ENCODE measurements at regions not wholly inside any gene's neighbourhood (a gene's known extent, or its start where the extent isn't known, plus 50 kb on each side); places are given as distances from the start of the nearest gene placed in this dataset.

DNA sequence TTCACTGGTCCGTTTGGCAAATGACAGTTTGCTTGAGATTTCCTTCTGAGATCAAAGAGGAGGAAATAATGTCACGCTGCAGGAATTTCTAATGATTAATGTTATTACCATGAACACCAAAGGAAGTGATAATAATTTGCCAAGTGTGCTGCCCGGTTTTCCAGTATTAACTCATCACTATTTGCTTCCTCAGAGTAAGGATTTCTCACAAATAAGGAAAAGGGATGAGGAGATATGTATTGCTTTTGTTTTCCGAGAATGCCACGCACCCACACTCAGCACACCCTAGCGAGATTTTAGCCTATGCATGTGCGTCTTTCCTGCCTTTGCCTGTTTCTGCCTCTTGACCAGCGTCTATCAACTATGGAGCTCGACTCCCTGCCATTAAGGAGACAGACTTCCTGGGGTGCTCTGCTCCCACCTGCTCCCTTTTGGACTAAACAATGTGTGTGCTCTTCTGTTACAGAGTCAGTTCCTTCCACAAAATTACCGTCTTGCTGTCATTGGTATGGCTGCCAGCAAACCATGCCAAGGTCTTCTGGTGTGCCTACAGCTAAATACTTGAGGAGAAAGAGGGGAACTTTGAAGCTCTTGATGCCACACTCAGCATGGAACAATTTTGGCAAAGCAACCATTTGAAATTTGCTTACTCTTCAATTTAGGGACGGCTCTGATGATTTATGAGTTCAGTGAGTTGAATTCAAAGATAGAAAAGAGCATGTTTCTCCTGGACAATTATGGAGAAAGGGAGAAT lies 393.1 kb upstream of the ZFP42 start:
- Histone ChIP-seq H3K9me3 (ENCODE audit: severe bottlenecking) (no peaks in the 10 kb centered on the region), H3K27ac (ENCODE audit: poor library complexity, severe bottlenecking) (peak overlapping the region; percentile 60), H3K27me3 (ENCODE audit: insufficient read depth, poor library complexity, severe bottlenecking) (no peaks in the 10 kb centered on the region), H3K4me1 (ENCODE audit: insufficient read depth, poor library complexity, severe bottlenecking) (peaks cover 28% of the 10 kb centered on the region), H3K4me3 (ENCODE audit: severe bottlenecking) (no peak overlapping the region), H3K36me3 (ENCODE audit: low read depth) (no peaks in the 10 kb centered on the region)
- TF ChIP-seq, protein P1, sequence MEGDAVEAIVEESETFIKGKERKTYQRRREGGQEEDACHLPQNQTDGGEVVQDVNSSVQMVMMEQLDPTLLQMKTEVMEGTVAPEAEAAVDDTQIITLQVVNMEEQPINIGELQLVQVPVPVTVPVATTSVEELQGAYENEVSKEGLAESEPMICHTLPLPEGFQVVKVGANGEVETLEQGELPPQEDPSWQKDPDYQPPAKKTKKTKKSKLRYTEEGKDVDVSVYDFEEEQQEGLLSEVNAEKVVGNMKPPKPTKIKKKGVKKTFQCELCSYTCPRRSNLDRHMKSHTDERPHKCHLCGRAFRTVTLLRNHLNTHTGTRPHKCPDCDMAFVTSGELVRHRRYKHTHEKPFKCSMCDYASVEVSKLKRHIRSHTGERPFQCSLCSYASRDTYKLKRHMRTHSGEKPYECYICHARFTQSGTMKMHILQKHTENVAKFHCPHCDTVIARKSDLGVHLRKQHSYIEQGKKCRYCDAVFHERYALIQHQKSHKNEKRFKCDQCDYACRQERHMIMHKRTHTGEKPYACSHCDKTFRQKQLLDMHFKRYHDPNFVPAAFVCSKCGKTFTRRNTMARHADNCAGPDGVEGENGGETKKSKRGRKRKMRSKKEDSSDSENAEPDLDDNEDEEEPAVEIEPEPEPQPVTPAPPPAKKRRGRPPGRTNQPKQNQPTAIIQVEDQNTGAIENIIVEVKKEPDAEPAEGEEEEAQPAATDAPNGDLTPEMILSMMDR (IDR thresholded peaks at IDR 0.05; ENCODE audit: poor library complexity, severe bottlenecking): no peak
- DNase-seq (ENCODE audit: low spot score): no peak
- peak; percentile 76 for ATAC-seq (ENCODE audit: low read depth)

DNA sequence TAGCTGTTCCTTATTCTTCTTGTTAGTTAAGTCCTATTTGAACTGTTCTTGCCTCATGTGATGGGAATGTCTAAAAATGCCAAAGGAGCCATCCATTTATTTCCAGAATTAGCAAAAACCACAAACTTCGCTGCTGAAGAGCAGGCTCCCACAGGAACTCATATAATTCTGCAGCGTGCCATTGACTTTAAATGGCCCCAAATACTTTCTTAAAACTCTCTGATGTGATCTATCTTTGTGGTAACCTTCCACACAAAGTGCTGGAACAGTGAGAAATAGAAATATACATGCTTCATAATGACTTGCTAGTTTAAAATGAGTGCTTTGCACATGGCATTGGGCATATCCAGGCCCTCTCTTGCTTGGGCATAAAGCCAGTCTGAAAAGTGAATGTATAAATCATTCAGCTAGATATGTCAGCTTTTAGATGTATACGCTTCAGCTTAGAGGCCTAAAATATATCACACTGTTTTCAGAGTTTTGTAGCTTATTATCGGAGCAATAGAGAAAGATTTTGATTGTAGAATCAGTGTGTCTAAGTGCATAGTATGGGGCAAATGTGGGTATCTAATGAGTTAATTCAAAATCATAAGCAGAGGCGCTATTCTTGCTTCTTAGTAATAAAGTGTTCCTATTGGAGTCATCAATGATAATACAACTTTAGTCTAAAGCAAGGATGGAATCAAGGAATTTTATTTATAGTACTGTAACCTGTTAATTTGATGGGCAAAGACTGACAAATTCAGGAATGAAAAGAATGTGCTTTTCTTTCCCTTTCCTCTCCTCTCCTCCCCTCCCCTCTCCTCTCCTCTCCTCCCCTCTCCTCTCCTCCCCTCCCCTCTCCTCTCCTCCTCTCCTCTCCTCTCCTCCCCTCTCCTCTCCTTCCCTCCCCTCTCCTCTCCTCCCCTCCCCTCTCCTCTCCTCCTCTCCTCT lies 392.2 kb upstream of the ZFP42 start:
- Histone ChIP-seq H3K36me3 (ENCODE audit: low read depth) (no peaks in the 10 kb centered on the region), H3K4me1 (ENCODE audit: insufficient read depth, poor library complexity, severe bottlenecking) (peaks cover 34% of the 10 kb centered on the region), H3K4me3 (ENCODE audit: severe bottlenecking) (no peak overlapping the region), H3K27me3 (ENCODE audit: insufficient read depth, poor library complexity, severe bottlenecking) (no peaks in the 10 kb centered on the region), H3K9me3 (ENCODE audit: severe bottlenecking) (no peaks in the 10 kb centered on the region), H3K27ac (ENCODE audit: poor library complexity, severe bottlenecking) (peak overlapping the region; percentile 60)
- TF ChIP-seq, protein P1 (IDR thresholded peaks at IDR 0.05; ENCODE audit: poor library complexity, severe bottlenecking): no peak
- no peak for DNase-seq (ENCODE audit: low spot score)
- ATAC-seq (ENCODE audit: low read depth): no peak

DNA sequence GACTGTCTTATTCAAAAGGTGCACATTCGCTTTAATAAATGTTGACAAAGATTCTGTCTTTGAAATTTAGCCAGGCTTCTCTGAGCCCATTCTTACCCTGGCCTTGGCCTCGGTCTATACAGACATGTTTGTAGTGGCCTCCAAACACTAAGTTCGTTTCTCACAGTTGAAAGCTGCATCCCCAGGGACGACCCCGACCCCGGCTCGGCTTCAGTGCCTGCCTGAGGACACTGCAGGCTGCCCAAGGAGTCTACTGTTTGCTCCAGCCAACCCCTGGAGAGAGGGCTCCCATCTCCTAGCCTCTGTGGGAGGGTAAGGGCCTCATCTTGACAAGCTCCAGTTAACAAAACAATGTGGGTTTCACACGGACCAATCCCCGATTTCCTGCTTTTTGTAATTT lies 390.6 kb upstream of the ZFP42 start:
- no peak for ATAC-seq (ENCODE audit: low read depth)
- DNase-seq (ENCODE audit: low spot score): no peak
- Histone ChIP-seq H3K27me3 (ENCODE audit: insufficient read depth, poor library complexity, severe bottlenecking) (no peaks in the 10 kb centered on the region), H3K36me3 (ENCODE audit: low read depth) (no peaks in the 10 kb centered on the region), H3K9me3 (ENCODE audit: severe bottlenecking) (no peaks in the 10 kb centered on the region), H3K4me3 (ENCODE audit: severe bottlenecking) (no peak overlapping the region), H3K4me1 (ENCODE audit: insufficient read depth, poor library complexity, severe bottlenecking) (peaks cover 34% of the 10 kb centered on the region), H3K27ac (ENCODE audit: poor library complexity, severe bottlenecking) (no peak overlapping the region)
- TF ChIP-seq, protein P1 (IDR thresholded peaks at IDR 0.05; ENCODE audit: poor library complexity, severe bottlenecking): no peak

DNA sequence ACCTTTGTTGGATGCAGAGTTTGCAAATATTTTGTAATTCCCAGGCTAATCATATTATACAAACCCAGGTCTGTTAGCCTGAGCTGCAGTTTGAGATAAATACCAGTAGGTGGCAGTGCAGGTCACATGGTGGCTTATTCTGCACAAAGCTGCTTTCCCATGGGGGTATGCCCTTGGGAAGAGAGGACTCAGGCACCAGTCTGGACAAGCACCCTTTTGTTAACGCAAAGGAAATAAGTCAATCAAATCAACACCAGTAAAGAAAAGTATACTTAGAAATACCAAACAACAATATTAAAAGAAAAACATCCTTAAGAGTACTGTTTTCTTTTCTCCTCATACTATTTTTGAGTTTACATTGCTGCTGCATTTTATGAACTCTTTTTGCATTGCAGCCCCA lies 389.0 kb upstream of the ZFP42 start:
- TF ChIP-seq, protein P1 (IDR thresholded peaks at IDR 0.05; ENCODE audit: poor library complexity, severe bottlenecking): peak; percentile 90
- peaks cover 32% of the 10 kb centered on the region for H3K4me1 ChIP-seq (ENCODE audit: insufficient read depth, poor library complexity, severe bottlenecking)
- ATAC-seq (ENCODE audit: low read depth) (peak; percentile 54), DNase-seq (ENCODE audit: low spot score) (no peak)
- H3K9me3 ChIP-seq (ENCODE audit: severe bottlenecking): no peaks in the 10 kb centered on the region
- H3K4me3 ChIP-seq (ENCODE audit: severe bottlenecking): no peak overlapping the region
- no peaks in the 10 kb centered on the region for H3K27me3 ChIP-seq (ENCODE audit: insufficient read depth, poor library complexity, severe bottlenecking)
- H3K36me3 ChIP-seq (ENCODE audit: low read depth): no peaks in the 10 kb centered on the region
- H3K27ac ChIP-seq (ENCODE audit: poor library complexity, severe bottlenecking): no peak overlapping the region

Data from RWPE2 (cell line).